ENCODE measurements at regions not wholly inside any gene's neighbourhood (a gene's known extent, or its start where the extent isn't known, plus 50 kb on each side); places are given as distances from the start of the nearest gene placed in this dataset.
"Not testable (repeated sequence)": the region's sequence is repeated elsewhere in the genome, so short reads cannot be mapped to it uniquely, and the experiment has no call there.

DNA sequence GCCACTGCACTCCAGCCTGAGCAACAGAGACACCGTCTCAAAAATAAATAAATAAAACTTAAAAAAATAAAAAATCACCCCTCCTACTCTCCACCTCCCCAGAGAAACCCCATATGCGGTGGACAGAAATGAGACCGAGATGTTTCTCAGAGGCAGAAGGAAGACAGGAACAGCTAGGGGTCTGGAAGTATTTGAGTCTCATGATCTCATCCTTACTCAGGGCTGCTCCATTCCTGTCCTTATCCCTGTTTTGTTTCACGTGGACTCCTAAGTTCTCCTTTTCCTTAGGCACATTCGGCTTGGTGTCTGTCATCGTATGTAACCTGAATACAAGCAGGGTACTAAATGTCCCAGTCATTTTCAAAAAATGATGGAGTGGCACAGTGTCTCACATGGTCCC lies 76.1 kb downstream of the C9orf50 start:
- DNase-seq: no peak

DNA sequence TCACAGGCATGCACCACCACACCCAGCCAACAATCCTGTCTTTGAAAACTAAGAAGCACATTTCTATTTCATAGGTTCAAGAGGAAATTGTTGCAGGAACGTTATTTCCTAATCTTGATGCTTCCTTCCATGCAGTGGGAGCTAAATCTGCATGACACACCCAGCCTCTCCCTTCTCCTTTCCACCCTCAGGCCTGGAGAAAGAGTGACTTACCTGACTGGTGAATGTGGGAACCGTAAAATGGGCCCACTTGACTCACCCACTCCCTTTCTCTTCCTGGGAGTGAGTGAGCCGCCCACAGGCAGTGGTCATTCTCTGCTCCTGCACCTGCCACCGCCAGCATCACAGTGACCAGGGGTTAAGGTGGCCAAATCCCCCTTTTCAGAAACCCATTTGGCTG lies 78.2 kb downstream of the C9orf50 start:
- no peak for DNase-seq

DNA sequence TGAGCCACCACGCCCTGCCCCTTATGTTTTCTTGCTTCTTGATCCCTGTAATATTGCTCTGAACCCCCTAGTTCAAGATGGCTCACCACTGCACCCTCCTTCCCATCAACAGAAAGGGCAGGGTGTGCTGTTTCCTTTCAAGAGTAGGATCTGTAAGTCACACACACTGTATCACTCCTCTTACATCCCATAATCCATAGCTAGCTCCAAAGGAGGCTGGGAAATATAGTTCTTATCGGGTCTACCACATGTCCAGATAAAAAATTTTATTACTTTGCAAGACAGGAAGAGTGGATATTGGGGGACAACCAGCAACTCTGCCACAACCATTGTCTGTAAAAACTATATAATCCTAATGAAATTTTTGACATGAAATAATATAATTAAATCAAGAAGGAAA lies 79.6 kb downstream of the C9orf50 start:
- DNase-seq: no peak

DNA sequence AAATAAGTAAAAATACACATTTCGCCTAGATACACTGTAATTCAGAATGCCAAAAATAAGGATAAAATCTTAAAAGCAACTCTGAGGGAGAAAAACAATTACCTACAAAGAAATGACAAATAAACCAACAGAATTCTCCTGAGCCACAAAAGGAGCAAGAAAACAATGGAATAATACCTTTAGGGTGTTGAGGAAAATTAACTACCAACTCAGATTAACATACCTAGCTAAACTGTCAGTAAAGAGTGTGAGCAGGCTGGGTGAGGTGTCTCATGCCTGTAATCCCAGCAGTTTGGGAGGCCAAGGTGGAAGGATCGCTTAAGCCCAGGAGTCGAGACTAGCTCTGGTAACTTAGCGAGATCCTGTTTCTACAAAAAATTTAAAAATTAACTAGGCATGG lies 81.5 kb downstream of the C9orf50 start:
- DNase-seq: no peak

DNA sequence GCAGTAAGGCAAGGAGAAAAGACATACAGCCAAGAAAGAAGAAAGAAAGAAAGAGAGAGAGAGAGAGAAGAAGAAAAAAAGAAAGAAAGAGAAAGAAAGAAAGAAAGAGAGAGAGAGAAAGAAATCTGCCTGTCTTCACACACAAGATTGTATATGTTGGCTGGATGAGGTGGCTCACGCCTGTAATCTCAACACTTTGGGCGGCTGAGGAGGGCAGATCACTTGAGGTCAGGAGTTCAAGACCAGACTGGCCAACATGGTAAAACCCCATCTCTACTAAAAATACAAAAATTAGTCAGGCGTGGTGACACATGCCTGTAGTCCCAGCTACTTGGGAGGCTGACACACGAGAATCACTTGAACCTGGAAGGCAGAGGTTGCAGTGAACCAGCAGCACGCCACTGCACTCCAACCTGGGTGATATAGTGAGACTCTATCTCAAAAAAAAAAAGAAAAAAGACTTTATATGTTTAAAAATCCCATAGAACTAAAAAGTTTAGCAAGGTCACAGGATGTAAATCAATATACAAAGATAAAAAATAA lies 89.0 kb downstream of the C9orf50 start:
- DNase-seq: not testable (repeated sequence)

DNA sequence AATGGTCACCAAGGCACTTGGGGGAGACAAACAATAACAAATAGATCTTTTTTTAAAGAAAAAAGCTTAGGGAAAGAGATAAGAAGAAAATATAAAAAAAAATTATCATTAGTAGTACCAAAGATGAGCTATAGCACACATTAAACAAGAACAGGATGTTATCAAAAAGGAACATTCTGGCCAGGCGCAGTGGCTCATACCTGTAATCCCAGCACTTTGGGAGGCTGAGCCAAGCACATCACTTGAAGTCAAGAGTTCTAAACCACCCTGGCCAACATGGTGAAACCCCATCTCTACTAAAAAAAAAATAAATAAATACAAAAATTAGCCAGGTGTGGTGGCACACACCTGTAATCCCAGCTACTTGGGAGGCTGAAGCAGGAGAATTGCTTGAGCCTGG lies 92.9 kb downstream of the C9orf50 start:
- DNase-seq: not testable (repeated sequence)

DNA sequence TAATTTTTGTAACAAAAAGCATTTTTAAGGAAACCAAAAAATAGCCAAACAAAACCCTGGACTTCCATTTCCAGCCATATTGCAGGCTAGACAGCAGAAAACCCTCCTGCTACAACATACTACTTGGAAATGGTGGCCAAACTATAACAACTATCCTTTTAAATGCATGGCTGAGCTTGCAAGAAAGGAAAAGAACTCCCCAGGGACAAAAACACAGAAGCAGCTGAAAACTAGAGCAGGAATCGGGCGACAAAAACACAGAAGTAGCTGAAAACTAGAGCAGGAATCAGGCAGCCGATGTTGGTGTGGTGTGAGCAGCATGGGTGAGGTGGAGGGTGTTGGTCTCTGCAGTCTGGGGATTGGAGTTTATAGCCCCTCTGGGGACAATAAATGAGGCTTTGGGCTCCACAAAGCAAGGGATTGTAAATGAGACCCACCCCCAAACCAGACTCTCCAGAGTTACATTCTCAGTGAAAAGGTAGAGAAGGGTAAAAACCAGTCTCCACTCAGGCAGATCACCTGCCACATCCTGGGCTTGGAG lies 95.2 kb downstream of the C9orf50 start:
- DNase-seq: no peak

DNA sequence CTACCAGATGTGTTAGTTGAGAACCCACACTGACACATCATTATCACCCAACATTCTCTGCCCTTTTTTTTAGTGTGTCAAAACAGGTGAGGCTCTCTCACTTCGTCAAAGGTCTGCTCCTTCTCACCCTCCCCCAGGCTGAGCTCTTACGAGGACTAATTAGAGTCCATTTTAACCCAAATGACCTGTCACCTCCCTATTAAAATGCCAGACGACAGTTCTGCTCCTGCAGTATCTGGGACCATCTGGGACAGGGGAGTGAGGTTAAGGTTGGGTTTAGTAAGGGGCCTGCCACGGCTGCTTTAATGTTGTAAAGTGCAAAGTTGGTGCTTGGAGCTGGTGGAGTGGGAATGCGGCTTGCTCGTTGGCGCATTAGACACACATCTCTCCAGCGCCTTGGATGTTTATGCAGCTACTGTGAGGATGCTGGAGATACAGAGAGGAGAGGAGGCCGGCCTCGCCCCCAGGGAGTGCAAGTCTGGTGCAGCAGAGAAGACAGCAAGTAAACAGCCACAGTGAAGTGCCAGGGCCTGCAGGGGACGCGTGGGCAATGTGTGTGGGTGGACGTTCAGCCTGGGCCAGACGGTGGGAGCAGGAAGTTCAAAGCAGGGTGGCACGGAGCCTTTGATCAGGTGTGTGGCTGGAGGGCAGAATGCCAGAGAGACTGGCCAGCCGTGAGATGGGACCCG lies 96.2 kb downstream of the C9orf50 start:
- DNase-seq: no peak

DNA sequence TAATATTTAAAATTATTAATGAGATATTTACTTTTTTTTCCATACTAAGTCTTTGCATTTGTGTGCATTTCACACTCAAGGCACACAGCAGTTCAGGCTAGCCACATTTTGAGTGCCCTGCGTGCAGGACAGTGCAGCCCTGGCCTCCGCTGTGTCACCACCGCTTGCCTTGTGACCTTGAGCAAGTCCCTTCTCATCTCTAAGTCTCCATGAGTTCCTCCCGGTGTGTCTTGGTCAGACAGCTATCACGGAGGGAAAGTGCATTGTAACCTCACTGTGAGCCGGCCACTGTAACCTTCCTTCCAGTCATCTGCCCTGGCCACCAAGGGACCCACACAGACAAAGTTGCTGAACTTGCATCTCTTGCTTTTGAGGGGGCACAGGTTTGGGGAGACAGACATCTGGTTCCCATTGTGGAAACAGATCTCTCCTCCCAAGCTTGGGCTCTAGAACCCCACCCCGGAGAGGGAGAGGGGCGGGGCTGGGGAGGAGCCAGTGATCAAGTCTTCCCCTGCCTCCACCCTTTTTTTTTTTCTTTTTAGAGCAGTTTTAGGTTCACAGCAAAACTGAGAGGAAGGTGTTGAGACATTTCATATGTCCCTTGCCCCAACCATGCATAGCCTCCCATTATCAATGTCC lies 96.8 kb downstream of the C9orf50 start:
- no peak for DNase-seq

DNA sequence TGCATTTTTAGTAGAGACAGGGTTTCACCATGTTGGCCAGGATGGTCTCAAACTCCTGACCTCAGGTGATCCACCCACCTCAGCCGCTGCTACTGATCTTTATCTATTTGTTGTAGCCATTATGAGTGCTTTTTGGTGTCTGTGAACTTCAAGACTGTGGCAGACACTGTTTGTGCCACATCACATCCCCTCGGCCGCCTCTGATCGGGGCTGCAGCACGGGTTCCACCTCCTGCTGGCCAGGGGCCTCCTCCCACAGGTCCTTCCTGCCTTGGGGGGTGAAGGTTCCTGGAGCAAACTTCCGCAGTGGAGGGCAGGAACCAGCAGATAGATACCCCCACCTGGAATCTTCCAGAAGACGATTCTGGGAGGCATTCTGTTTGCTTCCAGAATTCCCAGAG lies 98.5 kb downstream of the C9orf50 start:
- DNase-seq: no peak

DNA sequence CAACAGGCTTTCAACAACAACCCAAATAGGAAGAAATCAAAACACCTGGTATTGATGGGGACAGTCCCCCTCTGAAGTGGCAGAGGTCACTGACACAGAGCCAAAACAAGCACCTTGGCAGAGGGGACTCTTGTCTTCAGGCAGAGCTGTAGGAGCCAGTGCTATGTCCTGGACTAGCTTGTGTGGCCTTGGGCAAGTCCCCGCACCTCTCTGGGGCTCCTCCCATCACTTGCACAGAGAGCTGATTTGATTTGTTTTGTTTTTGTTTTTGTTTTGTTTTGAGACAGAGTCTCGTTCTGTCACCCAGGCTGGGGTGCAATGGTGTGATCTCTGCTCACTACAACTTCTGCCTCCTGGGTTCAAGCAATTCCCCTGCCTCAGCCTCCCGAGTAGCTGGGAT lies 100.8 kb downstream of the C9orf50 start:
- DNase-seq: no peak

DNA sequence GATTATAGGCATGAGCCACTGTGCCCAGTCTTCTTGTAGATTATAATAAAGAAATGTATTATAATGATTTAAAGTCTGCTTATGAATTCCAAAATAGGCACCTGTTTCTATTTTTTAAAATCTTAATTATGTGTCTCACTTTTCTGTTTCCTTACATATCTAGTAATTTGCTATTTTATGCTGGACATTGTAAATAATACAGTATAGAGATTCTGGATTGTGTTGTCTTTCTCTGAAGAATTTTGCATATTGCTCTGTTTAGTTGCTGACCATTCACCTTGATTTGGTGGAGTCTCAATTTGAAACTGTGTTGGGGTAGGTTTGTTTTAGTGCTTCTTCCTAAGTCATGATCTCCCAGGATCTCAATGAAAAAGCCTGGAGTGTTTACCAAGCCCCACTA lies 102.8 kb downstream of the C9orf50 start:
- no peak for DNase-seq

DNA sequence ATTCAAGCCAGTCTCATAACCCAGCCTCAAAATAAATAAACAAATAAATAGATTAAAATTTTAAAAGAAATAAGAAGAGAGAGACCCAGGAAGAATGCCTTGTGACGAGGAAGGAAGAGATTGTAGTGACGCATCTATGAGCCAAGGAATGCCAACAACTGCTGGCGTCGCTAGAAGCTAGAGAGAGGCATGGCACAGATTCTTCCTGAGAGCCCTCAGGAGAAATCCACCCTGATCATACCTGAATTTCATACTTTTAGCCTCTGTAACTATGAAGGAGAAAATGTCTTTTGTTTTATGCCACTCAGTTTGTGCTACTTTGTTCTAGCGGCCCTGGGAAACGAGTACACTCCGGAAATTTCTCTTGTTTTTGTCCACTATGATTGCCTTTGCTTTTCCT lies 103.9 kb downstream of the C9orf50 start:
- DNase-seq: no peak

DNA sequence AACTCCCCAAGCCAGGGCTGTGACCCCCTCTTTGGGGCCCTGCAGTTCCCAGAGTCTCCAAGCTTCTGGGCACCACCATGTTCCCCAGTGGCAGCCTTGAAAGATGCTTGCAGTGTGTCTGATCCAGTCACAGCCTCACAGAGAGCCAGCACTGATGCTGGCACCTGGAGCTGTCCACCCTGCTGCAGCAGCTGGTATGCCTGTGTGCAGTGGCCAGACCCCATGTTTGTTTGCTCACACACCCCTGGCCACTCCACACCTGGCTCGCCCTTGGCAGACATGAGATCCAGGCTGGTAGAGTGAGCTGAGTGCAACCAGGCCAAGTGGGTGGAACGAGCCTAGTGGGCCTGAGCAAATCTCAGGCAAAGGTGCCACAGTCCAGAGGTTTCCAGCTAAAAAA lies 106.0 kb downstream of the C9orf50 start:
- DNase-seq: no peak

DNA sequence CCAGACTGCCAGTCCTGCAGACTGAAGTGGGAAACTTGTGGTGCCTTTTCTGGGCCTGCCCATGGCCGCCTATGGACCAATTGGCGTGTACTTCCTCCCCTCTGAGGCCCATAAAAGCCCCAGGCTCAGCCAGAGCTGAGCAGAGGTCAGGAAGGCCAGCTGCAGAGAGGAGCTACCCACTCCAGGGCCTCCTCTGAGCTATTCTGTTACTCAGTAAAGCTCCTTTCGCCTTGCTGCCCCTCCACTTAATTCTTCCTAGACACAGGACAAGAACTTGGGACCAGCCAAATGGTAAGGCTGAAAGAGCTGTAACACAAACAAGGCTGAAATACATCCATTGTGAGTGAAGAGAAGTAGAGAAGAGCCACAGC lies 106.4 kb downstream of the C9orf50 start:
- DNase-seq: no peak

DNA sequence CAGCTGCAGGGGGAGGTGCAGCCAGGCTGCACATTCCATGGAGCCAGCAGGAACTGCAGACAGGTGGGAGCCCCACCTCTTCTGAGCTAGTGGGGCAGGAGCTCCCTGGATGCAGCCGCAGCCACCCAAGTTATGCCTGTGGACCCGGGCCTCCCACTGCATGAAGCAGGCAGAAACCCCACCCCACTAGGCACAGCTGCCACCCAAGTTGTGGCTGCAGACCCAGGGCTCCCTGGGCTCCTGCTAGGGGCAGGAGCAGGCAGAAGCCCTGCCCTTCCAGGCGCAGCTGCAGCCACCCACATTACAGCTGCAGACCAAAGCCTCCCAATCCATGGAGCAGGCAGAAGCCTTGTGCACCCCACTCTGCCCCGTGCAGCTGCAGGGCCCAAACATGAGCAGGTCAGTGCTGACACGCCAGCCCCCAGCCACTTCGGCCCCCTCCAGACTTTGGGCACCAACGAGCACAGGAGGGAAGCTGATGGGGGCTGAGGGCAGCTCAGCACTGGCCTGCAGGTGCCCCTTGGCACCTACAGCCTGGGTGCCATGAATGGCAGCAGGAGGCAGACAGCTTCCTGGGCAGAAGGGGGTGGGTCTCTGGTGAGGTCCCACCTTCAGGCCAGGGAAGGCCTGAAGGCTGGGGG lies 106.9 kb downstream of the C9orf50 start:
- no peak for DNase-seq

DNA sequence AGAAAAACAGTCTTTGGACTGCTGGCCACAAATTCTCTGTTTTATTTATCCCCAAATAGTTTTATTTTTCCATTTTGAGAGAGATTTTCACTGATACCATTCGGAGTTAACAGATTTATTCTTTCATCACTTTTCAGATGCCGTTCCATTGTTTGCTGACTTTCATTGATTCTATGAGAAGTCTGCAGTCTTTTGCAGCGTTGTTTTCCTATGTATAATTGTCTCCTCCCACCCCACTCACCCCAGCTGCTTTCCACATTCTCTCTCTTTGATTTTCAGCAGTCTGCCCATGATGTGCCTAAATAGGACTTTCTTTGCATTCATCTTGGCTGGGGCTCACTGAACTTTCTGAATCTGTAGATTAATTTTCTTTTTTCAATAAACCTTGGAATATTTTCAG lies 107.6 kb downstream of the C9orf50 start:
- no peak for DNase-seq

DNA sequence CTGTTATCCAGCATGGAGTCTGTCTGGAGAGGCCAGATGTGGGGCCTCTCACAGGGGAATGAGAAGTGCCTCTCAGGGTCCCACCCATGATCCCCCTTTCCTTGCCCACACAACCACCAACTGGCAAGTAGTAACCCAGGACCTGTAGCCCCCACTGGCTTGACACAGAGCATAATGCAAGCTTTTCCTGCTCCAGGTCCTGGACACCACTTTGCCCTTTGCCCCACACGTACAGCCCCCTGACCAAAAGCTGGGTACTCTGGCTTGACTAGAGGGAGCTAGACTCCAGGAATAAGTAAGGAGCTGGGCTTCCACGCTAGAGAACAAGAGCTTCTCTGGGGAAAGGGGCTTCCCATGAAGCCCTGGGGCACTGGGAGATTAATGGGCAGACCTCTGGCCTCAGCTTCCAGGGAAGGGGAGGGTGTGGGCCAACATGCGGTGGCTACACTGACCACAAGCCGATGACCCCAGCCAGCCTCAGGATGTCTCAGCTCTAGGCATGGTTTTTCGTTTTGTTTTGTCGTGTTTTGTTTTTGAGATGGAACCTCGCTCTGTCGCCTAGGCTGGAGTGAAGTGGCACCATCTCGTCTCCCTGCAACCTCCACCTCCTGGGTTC lies 109.5 kb downstream of the C9orf50 start:
- DNase-seq: no peak

DNA sequence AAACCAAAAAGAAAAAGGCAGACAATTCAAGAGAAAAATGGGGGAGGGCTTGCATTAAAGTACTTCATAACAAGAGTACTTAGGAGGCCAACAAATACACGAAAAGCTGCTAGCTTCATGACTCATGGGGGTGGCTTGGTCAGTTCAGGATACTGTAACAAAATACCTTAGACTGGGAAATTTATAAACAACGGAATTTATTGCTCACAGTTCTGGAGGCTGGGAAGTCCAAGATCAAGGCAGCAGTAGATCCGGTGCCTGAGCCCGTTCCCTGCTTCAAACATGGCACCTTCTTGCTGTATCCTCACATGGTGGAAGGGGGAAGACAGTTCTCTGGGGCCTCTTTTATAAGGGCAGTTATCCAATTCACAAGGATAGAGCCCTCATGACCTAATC lies 111.4 kb downstream of the C9orf50 start:
- DNase-seq: no peak

DNA sequence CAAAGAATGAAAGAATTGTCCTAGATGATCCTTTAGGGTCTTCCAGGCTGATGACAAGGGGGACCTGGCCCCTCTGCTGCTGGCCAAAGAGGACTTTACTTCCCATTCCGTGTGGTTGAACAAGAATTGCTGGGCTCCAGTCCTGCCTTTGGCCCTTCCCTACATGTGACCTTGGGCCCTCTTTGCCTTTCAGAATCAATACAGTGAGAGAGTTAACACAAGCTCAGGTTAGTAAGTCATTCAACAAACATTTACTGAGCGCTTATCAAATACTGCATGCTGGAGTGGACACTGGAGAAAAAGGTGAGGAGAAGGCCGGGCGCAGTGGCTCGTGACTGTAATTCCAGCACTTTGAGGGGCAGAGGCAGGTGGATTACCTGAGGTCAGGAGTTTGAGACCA lies 113.1 kb downstream of the C9orf50 start:
- no peak for DNase-seq

DNA sequence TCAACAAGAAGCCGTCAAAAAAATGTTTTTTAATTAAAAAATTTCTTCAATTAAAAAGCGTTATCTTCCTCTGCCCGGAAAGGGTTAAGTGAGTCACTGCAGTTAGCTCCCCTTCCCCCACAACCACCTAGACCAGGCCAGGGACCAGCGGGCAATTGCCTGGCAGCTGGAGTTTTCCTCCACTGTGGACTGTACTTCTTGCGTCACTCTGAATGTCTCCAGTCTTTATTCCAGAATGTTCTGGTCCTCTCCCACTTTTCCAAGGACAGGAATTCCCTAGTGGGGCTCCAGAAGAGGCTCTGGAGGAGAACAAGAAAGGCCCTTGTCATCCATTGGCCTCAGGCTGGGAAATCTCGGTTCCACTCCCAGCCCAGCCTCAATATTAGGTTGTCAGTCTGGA lies 114.0 kb downstream of the C9orf50 start:
- no peak for DNase-seq

DNA sequence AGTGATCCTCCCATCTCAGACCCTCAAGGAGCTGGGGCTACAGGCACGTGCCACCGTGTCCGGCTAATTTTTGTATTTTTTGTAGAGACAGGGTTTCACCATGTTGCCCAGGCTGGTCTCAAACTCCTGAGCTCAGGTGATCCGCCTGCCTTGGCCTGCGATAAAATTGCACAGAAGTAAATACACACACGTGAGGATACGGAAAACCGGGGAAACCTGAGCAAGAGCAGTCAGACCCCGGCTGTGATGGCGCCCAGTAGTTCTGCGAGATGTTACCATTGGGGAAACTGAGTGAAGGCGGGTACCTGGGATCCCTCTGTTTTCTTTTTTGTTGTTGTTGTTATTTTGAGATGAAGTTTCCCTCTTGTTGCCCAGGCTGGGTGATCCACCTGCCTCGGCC lies 114.9 kb downstream of the C9orf50 start:
- DNase-seq: no peak

DNA sequence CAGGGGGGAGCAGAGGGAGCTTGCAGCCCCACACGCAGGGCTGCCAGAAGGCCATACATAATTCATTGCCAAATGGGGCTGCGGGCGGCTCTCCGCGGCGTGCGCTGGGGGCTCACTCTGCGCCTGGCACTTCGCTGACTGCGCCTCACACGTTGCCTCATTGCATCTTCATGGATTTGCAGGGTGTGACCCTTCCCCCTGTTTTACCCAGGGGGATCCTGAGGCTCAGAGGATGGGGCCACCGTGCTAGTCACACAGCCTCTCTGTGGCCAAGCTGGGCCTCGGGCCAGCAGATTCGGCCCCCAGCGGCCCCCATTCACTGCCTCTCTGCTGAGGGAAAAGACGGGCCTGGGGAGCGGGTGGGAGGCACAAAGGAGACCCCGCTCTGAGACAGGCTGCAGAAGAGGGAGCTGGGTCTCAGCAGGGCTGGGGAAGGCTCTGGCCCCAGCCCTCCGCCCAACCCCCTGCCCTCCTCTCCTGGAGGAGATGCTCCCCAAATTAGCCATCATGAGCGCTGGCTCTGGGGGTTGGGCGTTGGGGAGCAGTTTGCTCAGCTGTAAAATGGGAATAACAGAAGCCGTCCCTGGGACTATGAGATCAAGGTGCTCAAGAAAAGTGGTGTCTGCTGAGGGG lies 115.5 kb downstream of the C9orf50 start:
- DNase-seq: no peak

Measured in activated gamma-delta T cell (primary cell).